Small intestine (tissue), 7 donors: ENCODE measurements at regions not wholly inside any gene's neighbourhood (a gene's known extent, or its start where the extent isn't known, plus 50 kb on each side); places are given as distances from the start of the nearest gene placed in this dataset.

Source experiments
- DNase-seq, 2 donors: peaks; one replicate each; pipeline versions ENCODE4 v3.0.0 to v3.0.0-alpha.2; 2013
- FAIRE-seq: peaks from 2 replicates; lab custom pipeline; 2012; peaks lifted over from hg19 to GRCh38; lab: Jason Lieb, UNC
- H3K27ac ChIP-seq, 3 donors: one replicate each; pipeline ENCODE4 v1.5.1; 2013; ENCODE audit warnings: low read length in 2 of 3, mild to moderate bottlenecking in 2 of 3, control low read depth in 1 of 3, inconsistent platforms in 1 of 3, low read depth in 1 of 3, moderate library complexity in 1 of 3
- H3K27me3 ChIP-seq, 3 donors: one replicate each; pipeline ENCODE4 v1.6.1; 2013; ENCODE audit warnings: low read length in 3 of 3, inconsistent platforms in 1 of 3; ENCODE audit not compliant: control insufficient read depth in 3 of 3, insufficient read depth in 3 of 3
- H3K36me3 ChIP-seq, 3 donors: one replicate each; pipeline ENCODE4 v1.6.1; 2013; ENCODE audit warnings: low read length in 3 of 3, inconsistent platforms in 1 of 3, low read depth in 1 of 3, mild to moderate bottlenecking in 1 of 3, moderate library complexity in 1 of 3; ENCODE audit not compliant: control insufficient read depth in 3 of 3, insufficient read depth in 2 of 3
- H3K4me1 ChIP-seq, 3 donors: one replicate each; pipeline ENCODE4 v1.6.1; 2013; ENCODE audit warnings: low read length in 2 of 3, inconsistent platforms in 1 of 3, low read depth in 1 of 3, mild to moderate bottlenecking in 1 of 3, moderate library complexity in 1 of 3; ENCODE audit not compliant: control insufficient read depth in 3 of 3, insufficient read depth in 2 of 3
- H3K4me3 ChIP-seq, 3 donors: one replicate each; pipeline ENCODE4 v1.5.1; 2013; ENCODE audit warnings: low read length in 3 of 3, control low read depth in 1 of 3, inconsistent platforms in 1 of 3, low read depth in 1 of 3, mild to moderate bottlenecking in 1 of 3, moderate library complexity in 1 of 3
- H3K9me3 ChIP-seq, 2 donors: one replicate each; pipeline ENCODE4 v1.6.1; 2013; ENCODE audit warnings: low read depth in 1 of 2, low read length in 1 of 2; ENCODE audit not compliant: control insufficient read depth in 2 of 2, insufficient read depth in 1 of 2
- WGBS, 3 donors: extraction: QIAGEN DNeasy Blood & Tissue Kit; methylation state at CpG; one replicate each; pipeline ENCODE4 v1.1.7; 2013; 5-methylcytosine and 5-hydroxymethylcytosine counted together
- donor health status: healthy with polysubstance abuse.
- donor health status: control.
- donor health status: control.
- donor health status: Bipolar disorder and iron deficiency.
- donor health status: healthy.

DNA sequence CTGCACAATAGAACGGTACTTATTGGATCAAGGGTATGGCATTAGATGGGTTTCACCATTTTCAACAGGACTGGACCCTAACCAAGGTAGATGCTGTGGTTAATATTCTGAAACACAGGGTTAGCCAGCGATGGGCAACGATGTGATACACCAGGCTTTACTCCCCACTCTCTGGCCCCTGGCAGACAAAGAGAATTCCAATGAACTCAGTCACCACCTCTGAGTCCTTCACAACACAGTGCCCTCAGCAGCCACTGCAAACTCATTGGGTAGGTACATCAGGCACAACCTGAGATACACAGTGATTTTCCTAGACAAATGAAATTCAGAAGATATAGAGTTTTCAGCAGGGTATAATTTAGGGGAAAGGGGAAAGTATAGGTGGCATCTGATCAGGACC lies 634.5 kb downstream of the ZEB2 start:
- no peaks in the 10 kb centered on the region for H3K27me3 ChIP-seq
- no peaks in the 10 kb centered on the region for H3K36me3 ChIP-seq
- no peak for FAIRE-seq
- no peaks in the 10 kb centered on the region for H3K4me1 ChIP-seq
- no peak overlapping the region for H3K4me3 ChIP-seq
- DNase-seq = no peak
- no peaks in the 10 kb centered on the region for H3K9me3 ChIP-seq
- H3K27ac ChIP-seq = no peak overlapping the region
- 91 to 94% (median 93%) methylated on average over 3 of the region's 3 CpGs for WGBS, 3 donors

DNA sequence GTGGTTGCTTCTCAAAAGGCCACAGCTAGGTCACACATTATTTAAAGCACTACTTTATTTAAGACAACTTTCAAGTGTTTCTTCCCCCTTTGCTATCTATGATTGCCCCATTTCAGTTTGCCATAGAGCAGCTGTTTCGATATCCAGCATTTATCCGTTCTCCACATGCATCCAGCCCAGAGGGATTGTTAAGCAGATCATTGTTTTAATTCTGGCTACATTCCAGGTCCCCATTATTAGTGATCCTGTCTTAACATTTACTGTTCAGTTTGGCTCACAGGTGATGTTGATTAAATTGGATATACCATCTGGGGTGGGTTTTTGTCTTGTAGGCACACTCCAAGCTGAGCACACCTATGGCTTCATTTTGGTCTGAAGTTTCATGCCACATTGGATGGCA lies 638.7 kb downstream of the ZEB2 start:
- WGBS, 3 donors = 56 to 80% (median 68%) methylated on average over 2 of the region's 2 CpGs
- H3K4me3 ChIP-seq = no peak overlapping the region
- no peaks in the 10 kb centered on the region for H3K9me3 ChIP-seq
- H3K27ac ChIP-seq = no peak overlapping the region
- no peak for FAIRE-seq
- no peak for DNase-seq
- H3K27me3 ChIP-seq = no peaks in the 10 kb centered on the region
- H3K36me3 ChIP-seq = no peaks in the 10 kb centered on the region
- no peaks in the 10 kb centered on the region for H3K4me1 ChIP-seq

DNA sequence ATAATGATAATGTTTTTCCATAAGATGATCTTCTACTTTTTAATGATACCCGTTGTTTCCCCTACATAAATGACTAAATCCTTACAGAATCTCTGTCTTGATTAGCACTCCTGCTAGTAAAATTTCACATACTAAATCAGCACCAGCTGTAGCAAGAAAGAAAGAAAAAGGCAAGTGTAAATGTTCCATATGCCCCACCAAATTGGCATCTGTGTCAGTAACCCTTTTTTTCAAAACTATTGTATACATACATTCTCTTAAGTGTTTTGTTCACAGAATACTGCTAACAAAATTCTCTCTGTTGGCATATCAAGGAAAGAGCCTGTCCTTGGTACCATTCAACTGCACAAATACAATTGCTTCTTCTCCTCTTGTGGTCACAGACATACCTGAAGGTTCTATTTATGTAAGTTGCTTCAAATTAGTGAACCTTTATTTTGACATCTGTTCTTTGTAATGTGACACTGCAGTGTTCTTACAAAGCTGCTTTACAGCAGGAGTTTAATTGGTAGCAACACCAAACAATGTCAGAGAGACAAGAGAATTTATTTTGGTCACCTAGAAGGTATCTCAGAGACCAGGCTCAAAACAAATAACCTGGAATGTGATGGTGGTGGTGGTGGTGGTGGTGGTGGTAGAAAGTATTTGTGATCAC lies 641.9 kb downstream of the ZEB2 start:
- DNase-seq (no peak), FAIRE-seq (no peak)
- Histone ChIP-seq H3K27ac (no peak overlapping the region), H3K4me1 (no peaks in the 10 kb centered on the region), H3K4me3 (no peak overlapping the region), H3K36me3 (no peaks in the 10 kb centered on the region), H3K9me3 (peaks cover 0 to 9% of the 10 kb centered on the region in 2 donors), H3K27me3 (no peaks in the 10 kb centered on the region)
- 67 to 81% (median 72%) methylated on average over 1 of the region's 1 CpG for WGBS, 3 donors

DNA sequence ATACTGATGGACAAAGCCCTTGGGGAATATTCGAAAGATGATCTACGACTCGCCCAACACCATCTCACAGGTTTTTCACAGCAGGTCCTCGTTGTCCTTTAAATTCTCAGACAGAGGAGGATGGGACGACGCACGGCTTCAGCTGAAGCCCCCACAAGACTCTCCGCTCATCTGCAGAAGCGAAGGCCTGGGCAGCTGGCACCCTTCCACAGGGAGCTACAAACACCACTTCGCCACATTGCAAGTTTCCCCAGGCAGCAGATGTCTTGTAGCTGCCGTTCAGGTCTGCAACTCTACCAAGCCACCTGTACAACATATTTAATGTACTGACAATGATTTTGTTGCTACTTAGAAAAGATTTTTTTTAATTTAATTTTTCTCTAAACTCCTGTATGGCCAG lies 642.9 kb downstream of the ZEB2 start:
- H3K36me3 ChIP-seq = no peaks in the 10 kb centered on the region
- FAIRE-seq (no peak), DNase-seq (no peak)
- peaks cover 0 to 9% of the 10 kb centered on the region in 2 donors for H3K9me3 ChIP-seq
- no peak overlapping the region for H3K4me3 ChIP-seq
- 81 to 85% (median 82%) methylated on average over 11 of the region's 11 CpGs for WGBS, 3 donors
- no peak overlapping the region for H3K27ac ChIP-seq
- H3K27me3 ChIP-seq = no peaks in the 10 kb centered on the region
- H3K4me1 ChIP-seq = no peaks in the 10 kb centered on the region

DNA sequence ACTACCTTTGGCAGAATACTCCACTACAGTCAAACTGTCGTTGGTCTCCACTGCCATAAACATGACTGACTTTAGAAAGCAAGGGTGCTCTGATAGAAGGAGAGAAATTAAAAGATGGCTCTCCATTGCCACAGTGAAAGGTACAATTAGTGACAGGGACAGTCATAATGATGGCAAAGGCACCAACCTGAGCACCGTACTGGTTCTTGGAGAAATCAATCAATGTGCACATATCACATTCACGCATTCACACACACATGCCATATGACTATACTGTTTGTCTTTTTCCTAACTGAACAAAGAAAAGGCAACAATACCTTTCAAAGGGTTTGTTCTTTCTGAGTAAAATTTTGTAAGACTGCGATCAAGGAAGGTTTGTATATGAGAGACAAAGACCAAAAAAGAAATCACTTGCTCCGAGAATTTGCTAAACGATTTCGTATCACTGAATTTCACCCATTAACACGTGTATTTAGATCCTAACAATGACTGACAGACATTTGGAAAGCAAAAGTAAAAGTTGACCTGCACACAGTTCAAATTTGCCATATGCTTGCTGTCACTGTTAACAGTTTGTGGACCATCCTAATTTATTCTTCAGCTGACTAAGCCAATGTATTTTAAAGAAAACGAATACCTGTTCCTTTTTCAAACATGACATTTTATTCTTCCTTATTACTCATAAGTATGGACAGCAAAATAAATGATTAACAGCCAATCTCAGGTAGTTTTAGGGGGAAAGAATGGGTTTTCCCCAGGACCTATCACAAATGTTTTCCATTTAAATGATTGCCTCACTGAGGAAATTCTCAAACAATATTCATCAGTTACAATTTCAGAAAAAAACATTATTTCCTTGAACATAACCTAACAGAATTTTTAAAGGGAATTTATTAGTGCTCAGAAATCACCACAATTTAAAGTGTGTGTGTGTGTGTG lies 644.4 kb downstream of the ZEB2 start:
- Histone ChIP-seq H3K4me1 (no peaks in the 10 kb centered on the region), H3K9me3 (peaks cover 0 to 12% of the 10 kb centered on the region in 2 donors), H3K36me3 (no peaks in the 10 kb centered on the region), H3K4me3 (no peak overlapping the region), H3K27me3 (no peaks in the 10 kb centered on the region), H3K27ac (no peak overlapping the region)
- 56 to 76% (median 70%) methylated on average over 9 of the region's 9 CpGs for WGBS, 3 donors
- DNase-seq (no peak), FAIRE-seq (no peak)

DNA sequence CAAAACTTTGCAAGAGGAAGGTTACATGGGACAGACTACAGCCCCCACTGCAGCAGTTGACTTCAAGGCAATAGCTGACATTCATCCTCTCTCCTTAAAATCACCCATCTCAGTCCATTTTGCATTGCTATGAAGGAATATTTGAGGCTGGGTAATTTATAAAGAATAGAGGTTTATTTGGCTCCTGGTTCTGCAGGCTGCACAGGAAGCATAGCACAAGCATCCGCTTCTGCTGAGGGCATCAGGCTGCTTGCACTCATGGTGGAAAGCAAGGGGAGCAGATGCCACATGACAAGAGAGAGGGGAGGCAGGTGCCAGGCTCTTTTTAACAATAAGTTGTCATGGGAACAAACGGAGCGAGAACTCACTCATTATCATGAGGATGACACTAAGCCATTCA lies 646.0 kb downstream of the ZEB2 start:
- Histone ChIP-seq H3K9me3 (peaks cover 0 to 17% of the 10 kb centered on the region in 2 donors), H3K4me3 (no peak overlapping the region), H3K27ac (no peak overlapping the region), H3K36me3 (no peaks in the 10 kb centered on the region), H3K4me1 (no peaks in the 10 kb centered on the region), H3K27me3 (no peaks in the 10 kb centered on the region)
- DNase-seq (no peak), FAIRE-seq (no peak)
- 91 to 98% (median 95%) methylated on average over 3 of the region's 3 CpGs for WGBS, 3 donors

DNA sequence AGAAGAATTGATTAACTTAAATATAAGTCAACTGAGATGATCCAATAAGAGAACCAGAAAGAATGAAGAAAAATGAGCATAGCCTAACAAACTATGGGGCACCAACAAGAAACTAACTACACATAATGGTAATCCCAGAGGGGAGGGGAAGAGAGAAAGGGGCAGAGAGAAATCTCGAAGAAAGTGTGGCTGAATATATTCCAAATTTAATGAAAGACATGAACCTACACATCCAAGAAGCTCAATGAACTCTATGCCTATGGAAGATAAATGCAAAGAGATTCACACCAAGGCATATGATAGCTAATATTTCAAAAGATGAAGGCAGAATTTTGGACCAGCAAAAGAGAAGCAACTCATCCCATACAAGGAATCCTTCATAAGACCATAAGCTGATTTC lies 649.2 kb downstream of the ZEB2 start:
- H3K36me3 ChIP-seq = no peaks in the 10 kb centered on the region
- FAIRE-seq (no peak), DNase-seq (no peak)
- H3K4me1 ChIP-seq = no peaks in the 10 kb centered on the region
- no peak overlapping the region for H3K4me3 ChIP-seq
- peaks cover 0 to 19% of the 10 kb centered on the region in 2 donors for H3K9me3 ChIP-seq
- H3K27me3 ChIP-seq = no peaks in the 10 kb centered on the region
- 89 to 100% (median 100%) methylated on average over 1 of the region's 1 CpG for WGBS, 3 donors
- H3K27ac ChIP-seq = no peak overlapping the region

DNA sequence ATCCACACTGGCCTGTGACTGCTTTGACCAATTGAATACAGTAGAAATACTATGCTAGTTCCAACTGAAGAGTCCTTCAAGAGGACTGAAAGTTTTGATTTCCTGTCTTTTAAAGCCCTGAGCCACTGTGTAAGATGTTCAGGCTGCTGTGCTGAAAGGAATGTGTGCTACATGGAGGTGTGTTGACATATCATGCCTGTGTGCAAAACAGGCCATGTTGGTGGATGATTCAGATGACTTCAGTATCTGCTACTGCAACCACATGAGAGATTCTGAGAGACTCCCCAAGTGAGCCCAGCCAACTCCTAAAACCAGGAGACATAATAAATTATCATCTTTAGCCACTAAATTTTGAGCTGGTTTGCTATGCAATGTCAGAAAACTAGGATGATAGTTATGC lies 662.9 kb downstream of the ZEB2 start:
- no peak for FAIRE-seq
- Histone ChIP-seq H3K4me1 (peaks cover 0 to 6% (median 0%) of the 10 kb centered on the region in 3 donors), H3K9me3 (no peaks in the 10 kb centered on the region), H3K27ac (no peak overlapping the region), H3K36me3 (no peaks in the 10 kb centered on the region), H3K27me3 (no peaks in the 10 kb centered on the region), H3K4me3 (no peak overlapping the region)
- DNase-seq = no peak
